Gastrocnemius medialis (tissue), 4 donors: ENCODE measurements at regions not wholly inside any gene's neighbourhood (a gene's known extent, or its start where the extent isn't known, plus 50 kb on each side); places are given as distances from the start of the nearest gene placed in this dataset.

Experiments
- ATAC-seq, 2 donors: fragments of 150-250 bp; one replicate each; pipeline ENCODE4 v1.9.1; 2016
- DNase-seq, 2 donors: peaks; one replicate each; pipeline ENCODE4 v3.0.0-alpha.2; 2019
- H3K27ac ChIP-seq, 4 donors: fragments of 200-600 bp; sonication (generic); 1 replicate in 1 of 4; 2 replicates in 3 of 4; pipeline ENCODE4 v1.5.1; 2016 to 2018; ENCODE audit warnings: mild to moderate bottlenecking in 2 of 4, moderate library complexity in 1 of 4
- H3K27me3 ChIP-seq, 3 donors: fragments of 200-600 bp; sonication (generic) in 2 of 3; 1 replicate in 1 of 3; 2 replicates in 2 of 3; pipeline versions ENCODE4 v1.5.1 to v1.6.0; 2016 to 2019; ENCODE audit warnings: mild to moderate bottlenecking in 1 of 3, moderate library complexity in 1 of 3
- H3K36me3 ChIP-seq, 2 donors: fragments of 200-600 bp; sonication (generic) in 1 of 2; one replicate each; pipeline ENCODE4 v1.5.1; 2017 to 2018
- H3K4me1 ChIP-seq, 2 donors: fragments of 200-600 bp; sonication (generic) in 1 of 2; one replicate each; pipeline ENCODE4 v1.5.1; 2016 to 2017; ENCODE audit warnings: mild to moderate bottlenecking in 2 of 2
- H3K4me3 ChIP-seq, 4 donors: fragments of 200-600 bp; sonication (generic) in 3 of 4; 1 replicate in 1 of 4; 2 replicates in 3 of 4; pipeline ENCODE4 v1.5.1; 2016 to 2019; ENCODE audit warnings: mild to moderate bottlenecking in 2 of 4
- H3K9me3 ChIP-seq, 3 donors: fragments of 200-600 bp; sonication (generic) in 2 of 3; 1 replicate in 1 of 3; 2 replicates in 2 of 3; pipeline ENCODE4 v1.5.1; 2016 to 2019
- CTCF ChIP-seq, 5 experiments: fragments of 450-650 bp in 3 of 5; fragments of 200-600 bp in 2 of 5; sonication (generic) in 2 of 5; IDR thresholded peaks in 4 of 5; conservative IDR thresholded peaks in 1 of 5; 1 replicate in 4 of 5; 2 replicates in 1 of 5; pipeline ENCODE4 v1.5.1; 2016 to 2019; ENCODE audit warnings: antibody characterized with exemption in 5 of 5, mild to moderate bottlenecking in 3 of 5, moderate library complexity in 3 of 5
- POLR2A ChIP-seq, 2 donors: fragments of 450-650 bp; IDR thresholded peaks; one replicate each; pipeline ENCODE4 v1.6.1; 2017; ENCODE audit warnings: antibody characterized with exemption in 2 of 2, mild to moderate bottlenecking in 2 of 2, moderate library complexity in 2 of 2
- in situ Hi-C, 4 donors: fragments of 200-750 bp; cut with MboI; loops; one replicate each; pipeline versions ENCODE4 v1.15.0 to v1.8.0; 2017; ENCODE audit warnings: low sequenced_read_pairs in 4 of 4
- intact Hi-C: fragments of 100-400 bp; cut with DNase I; formaldehyde crosslinking; loops from one replicate; pipeline ENCODE4 v1.15.1; 2023; ENCODE audit warnings: low total_unique reads

- no peaks in the 10 kb centered on the region for H3K9me3 ChIP-seq
- DNase-seq (no peak), ATAC-seq (no peak)
- no peak overlapping the region for H3K27ac ChIP-seq
- no peak overlapping the region for H3K4me3 ChIP-seq
- no peaks in the 10 kb centered on the region for H3K4me1 ChIP-seq
- H3K27me3 ChIP-seq: no peaks in the 10 kb centered on the region
- intact Hi-C loops: no loop called here
- no peaks in the 10 kb centered on the region for H3K36me3 ChIP-seq
- in situ Hi-C loops: loop anchor here in 1 of 4 donors (25.0 kb wide), 1 partner anchor 662 kb away; no protein-coding TSS in a partner anchor
- TF ChIP-seq POLR2A (IDR thresholded peaks at IDR 0.05) (no peak), CTCF (IDR thresholded peaks at IDR 0.05 in 4 of 5, conservative IDR thresholded peaks at IDR 0.05 in 1 of 5) (no peak)
Observed at GRCh38 chr7:16975712-16976111, 93.9 kb upstream of the AGR3 start.

GRCh38 chr7:16978358-16979244 lies 96.8 kb upstream of the AGR3 start:
- Histone ChIP-seq H3K4me3 (no peak overlapping the region), H3K36me3 (no peaks in the 10 kb centered on the region), H3K27me3 (no peaks in the 10 kb centered on the region), H3K27ac (no peak overlapping the region), H3K9me3 (no peaks in the 10 kb centered on the region), H3K4me1 (no peaks in the 10 kb centered on the region)
- no peak for TF ChIP-seq POLR2A (IDR thresholded peaks at IDR 0.05)
- TF ChIP-seq CTCF (IDR thresholded peaks at IDR 0.05 in 4 of 5, conservative IDR thresholded peaks at IDR 0.05 in 1 of 5): no peak
- no peak for ATAC-seq
- DNase-seq: no peak
- intact Hi-C loops (no loop called here), in situ Hi-C loops (loop anchor here in 1 of 4 donors (25.0 kb wide), 1 partner anchor 659 kb away; no protein-coding TSS in a partner anchor)

- in situ Hi-C loops: loop anchor here in 2 of 4 donors (10.0 to 25.0 kb wide), 2 partner anchors 657 to 664 kb away; no protein-coding TSS in a partner anchor
- Histone ChIP-seq H3K27ac (no peak overlapping the region), H3K9me3 (no peaks in the 10 kb centered on the region), H3K4me1 (no peaks in the 10 kb centered on the region), H3K27me3 (no peaks in the 10 kb centered on the region), H3K4me3 (no peak overlapping the region), H3K36me3 (no peaks in the 10 kb centered on the region)
- intact Hi-C loops: loop anchor here (10.0 kb wide), 2 partner anchors 324 to 554 kb away; no protein-coding TSS in a partner anchor
- DNase-seq (no peak), ATAC-seq (no peak)
- no peak for TF ChIP-seq CTCF (IDR thresholded peaks at IDR 0.05 in 4 of 5, conservative IDR thresholded peaks at IDR 0.05 in 1 of 5)
- TF ChIP-seq POLR2A (IDR thresholded peaks at IDR 0.05): no peak
Observed at GRCh38 chr7:16980539-16980938, 98.8 kb upstream of the AGR3 start.

GRCh38 chr7:16982640-16983350 lies 101.0 kb upstream of the AGR3 start:
- in situ Hi-C loops: loop anchor here in 2 of 4 donors (10.0 to 25.0 kb wide), 2 partner anchors 655 to 662 kb away; no protein-coding TSS in a partner anchor
- DNase-seq: no peak

More at GRCh38 chr7:16982640-16983350, 101.0 kb upstream of the AGR3 start:
- Histone ChIP-seq H3K27ac (no peak overlapping the region), H3K27me3 (no peaks in the 10 kb centered on the region), H3K4me1 (no peaks in the 10 kb centered on the region), H3K36me3 (no peaks in the 10 kb centered on the region), H3K4me3 (no peak overlapping the region), H3K9me3 (no peaks in the 10 kb centered on the region)
- peak in 3 of 5 experiments; percentile 17 to 62 (median 62) for TF ChIP-seq CTCF (IDR thresholded peaks at IDR 0.05 in 4 of 5, conservative IDR thresholded peaks at IDR 0.05 in 1 of 5)
- TF ChIP-seq POLR2A (IDR thresholded peaks at IDR 0.05): no peak
- no peak for ATAC-seq
- intact Hi-C loops: loop anchor here (10.0 kb wide), 2 partner anchors 322 to 552 kb away; no protein-coding TSS in a partner anchor
